Osteoblast (primary cell): ENCODE measurements at regions not wholly inside any gene's neighbourhood (a gene's known extent, or its start where the extent isn't known, plus 50 kb on each side); places are given as distances from the start of the nearest gene placed in this dataset.
A peak's percentile ranks its signal among the peaks of the same experiment; 100 is the strongest.

Source experiments
- DNase-seq: peaks from one replicate; pipeline ENCODE4 v3.0.0; 2011; ENCODE audit warnings: low spot score, mixed read lengths; ENCODE audit not compliant: insufficient read length; ENCODE audit errors: missing footprints
- H2AFZ ChIP-seq: 2 replicates; pipeline ENCODE4 v1.6.0; 2011; ENCODE audit warnings: mild to moderate bottlenecking, low read length
- H3K27ac ChIP-seq: 2 replicates; pipeline ENCODE4 v1.5.1; 2011; ENCODE audit warnings: mild to moderate bottlenecking, low read depth, low read length, moderate library complexity
- H3K27me3 ChIP-seq: 2 replicates; pipeline ENCODE4 v1.6.0; 2012; ENCODE audit warnings: mild to moderate bottlenecking, control low read depth, inconsistent platforms, low read length, moderate library complexity; ENCODE audit not compliant: insufficient read depth
- H3K36me3 ChIP-seq: 2 replicates; pipeline ENCODE4 v1.5.1; 2011; ENCODE audit warnings: mild to moderate bottlenecking, low read length, control low read depth, moderate library complexity; ENCODE audit not compliant: insufficient read depth
- H3K4me1 ChIP-seq: 2 replicates; pipeline ENCODE4 v1.5.1; 2011; ENCODE audit warnings: mild to moderate bottlenecking, low read length, control low read depth, moderate library complexity; ENCODE audit not compliant: insufficient read depth
- H3K4me2 ChIP-seq: 2 replicates; pipeline ENCODE4 v1.6.0; 2011; ENCODE audit warnings: mild to moderate bottlenecking, low read length; ENCODE audit not compliant: insufficient read depth
- H3K4me3 ChIP-seq: fragments of 200-600 bp; sonication (generic); 3 replicates; pipeline ENCODE4 v1.5.1; 2012; ENCODE audit warnings: mild to moderate bottlenecking, low read length, inconsistent platforms; ENCODE audit not compliant: insufficient read depth
- H3K79me2 ChIP-seq: 2 replicates; pipeline ENCODE4 v1.6.0; 2012; ENCODE audit warnings: mild to moderate bottlenecking, low read length, control low read depth, inconsistent platforms; ENCODE audit not compliant: insufficient read depth
- H3K9me3 ChIP-seq: 2 replicates; pipeline ENCODE4 v1.5.1; 2011; ENCODE audit warnings: low read depth, low read length, control low read depth
- H4K20me1 ChIP-seq: 2 replicates; pipeline ENCODE4 v1.6.0; 2012; ENCODE audit warnings: mild to moderate bottlenecking, low read length, control low read depth; ENCODE audit not compliant: insufficient read depth
- TF ChIP-seq, protein P1 (sequence below): IDR thresholded peaks from 2 replicates; pipeline ENCODE4 v1.5.1; 2011; ENCODE audit warnings: mild to moderate bottlenecking, low read depth, low read length, moderate library complexity; ENCODE audit errors: extremely low read depth

DNA sequence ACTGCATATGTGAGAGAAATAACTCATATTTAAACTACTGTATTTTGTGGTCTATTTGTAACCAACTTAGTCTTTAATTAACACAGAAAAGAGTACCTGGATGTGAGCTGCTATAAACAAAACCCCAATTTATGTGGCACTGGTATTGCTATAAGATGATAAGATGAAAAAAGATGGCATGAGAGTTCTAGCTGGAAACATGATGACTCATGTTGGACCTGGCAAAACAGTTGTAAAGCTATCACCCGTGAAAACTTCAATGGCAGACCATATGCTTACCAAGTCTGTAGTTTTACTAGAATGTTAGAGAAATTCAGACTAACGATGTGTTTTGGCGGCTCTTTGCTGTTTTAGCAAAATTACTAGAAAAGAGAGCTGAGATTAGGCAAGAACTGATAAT is 69.6 kb upstream of the PCDH9 start:
- peak overlapping the region; percentile 40 for H2AFZ ChIP-seq
- peak overlapping the region; percentile 47 for H3K4me3 ChIP-seq
- peak overlapping the region; percentile 64 for H3K4me2 ChIP-seq

DNA sequence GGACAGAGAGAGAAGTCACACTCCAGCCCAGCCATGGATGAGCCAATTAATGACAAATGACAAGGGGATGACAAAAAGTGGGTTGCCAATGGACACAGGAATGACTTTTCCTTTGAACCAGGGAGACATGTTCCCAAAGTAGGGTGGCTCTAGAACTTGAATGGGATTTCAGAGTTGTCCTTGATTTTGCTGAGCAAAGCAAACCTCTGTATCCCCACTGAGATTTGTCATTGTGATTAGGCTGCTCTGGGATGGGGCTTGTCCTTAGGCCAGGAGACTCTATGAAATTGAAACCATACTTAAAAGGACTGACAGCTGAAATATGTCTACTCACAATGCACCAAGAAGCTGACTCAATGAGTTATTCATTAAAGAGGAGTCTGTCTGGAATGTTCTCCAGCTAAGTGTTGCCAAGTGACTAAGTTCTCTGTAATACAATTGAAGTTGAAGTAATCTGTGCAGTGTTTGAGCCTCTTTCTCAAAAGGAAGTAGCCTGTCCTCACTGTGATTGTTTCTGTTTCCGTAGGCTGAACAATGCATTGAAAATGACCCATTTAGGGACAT is 69.0 kb upstream of the PCDH9 start:
- H4K20me1 ChIP-seq, result no peaks in the 10 kb centered on the region
- no peak for DNase-seq
- no peaks in the 10 kb centered on the region for H3K36me3 ChIP-seq
- H3K4me3 ChIP-seq, result peak overlapping the region; percentile 47
- TF ChIP-seq, protein P1, sequence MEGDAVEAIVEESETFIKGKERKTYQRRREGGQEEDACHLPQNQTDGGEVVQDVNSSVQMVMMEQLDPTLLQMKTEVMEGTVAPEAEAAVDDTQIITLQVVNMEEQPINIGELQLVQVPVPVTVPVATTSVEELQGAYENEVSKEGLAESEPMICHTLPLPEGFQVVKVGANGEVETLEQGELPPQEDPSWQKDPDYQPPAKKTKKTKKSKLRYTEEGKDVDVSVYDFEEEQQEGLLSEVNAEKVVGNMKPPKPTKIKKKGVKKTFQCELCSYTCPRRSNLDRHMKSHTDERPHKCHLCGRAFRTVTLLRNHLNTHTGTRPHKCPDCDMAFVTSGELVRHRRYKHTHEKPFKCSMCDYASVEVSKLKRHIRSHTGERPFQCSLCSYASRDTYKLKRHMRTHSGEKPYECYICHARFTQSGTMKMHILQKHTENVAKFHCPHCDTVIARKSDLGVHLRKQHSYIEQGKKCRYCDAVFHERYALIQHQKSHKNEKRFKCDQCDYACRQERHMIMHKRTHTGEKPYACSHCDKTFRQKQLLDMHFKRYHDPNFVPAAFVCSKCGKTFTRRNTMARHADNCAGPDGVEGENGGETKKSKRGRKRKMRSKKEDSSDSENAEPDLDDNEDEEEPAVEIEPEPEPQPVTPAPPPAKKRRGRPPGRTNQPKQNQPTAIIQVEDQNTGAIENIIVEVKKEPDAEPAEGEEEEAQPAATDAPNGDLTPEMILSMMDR, result no peak
- H2AFZ ChIP-seq, result peak overlapping the region; percentile 40
- H3K27me3 ChIP-seq, result no peaks in the 10 kb centered on the region
- no peaks in the 10 kb centered on the region for H3K79me2 ChIP-seq
- peaks cover 16% of the 10 kb centered on the region for H3K4me1 ChIP-seq
- H3K9me3 ChIP-seq, result no peaks in the 10 kb centered on the region
- peak overlapping the region; percentile 64 for H3K4me2 ChIP-seq
- H3K27ac ChIP-seq, result peak overlapping the region; percentile 62

More for the DNA sequence above, 69.6 kb upstream of the PCDH9 start:
- TF ChIP-seq, protein P1, result no peak
- Histone ChIP-seq H3K4me1 (peaks cover 16% of the 10 kb centered on the region), H4K20me1 (no peaks in the 10 kb centered on the region), H3K27me3 (no peaks in the 10 kb centered on the region), H3K9me3 (no peaks in the 10 kb centered on the region), H3K36me3 (no peaks in the 10 kb centered on the region), H3K79me2 (no peaks in the 10 kb centered on the region), H3K27ac (peak overlapping the region; percentile 62)
- DNase-seq, result peak; percentile 48

DNA sequence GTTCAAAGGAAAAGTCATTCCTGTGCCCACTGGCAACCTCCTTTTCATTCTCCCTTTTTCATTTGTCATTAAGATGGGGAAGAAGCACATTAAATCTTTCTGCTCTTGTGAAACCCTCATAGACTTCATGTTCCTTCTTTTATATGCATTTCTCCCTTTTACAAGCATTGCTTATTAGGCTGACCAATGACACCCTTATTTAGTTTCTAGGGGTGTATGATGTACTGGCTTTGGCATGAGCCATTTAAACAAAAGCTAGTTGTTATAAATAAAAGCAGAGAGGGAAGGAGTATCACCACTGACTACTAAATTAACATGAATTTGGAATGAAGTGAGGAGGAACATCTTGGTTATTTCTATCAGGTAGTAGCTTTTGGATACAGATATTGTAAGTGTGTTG is 68.2 kb upstream of the PCDH9 start:
- Histone ChIP-seq H3K4me2 (no peak overlapping the region), H3K9me3 (no peaks in the 10 kb centered on the region), H3K36me3 (no peaks in the 10 kb centered on the region), H3K4me3 (no peak overlapping the region), H4K20me1 (no peaks in the 10 kb centered on the region), H3K27me3 (no peaks in the 10 kb centered on the region), H3K27ac (no peak overlapping the region), H3K79me2 (no peaks in the 10 kb centered on the region), H2AFZ (peak overlapping the region; percentile 32), H3K4me1 (peaks cover 16% of the 10 kb centered on the region)
- DNase-seq, result no peak
- TF ChIP-seq, protein P1, result no peak

- Histone ChIP-seq H3K27me3 (no peaks in the 10 kb centered on the region), H3K79me2 (no peaks in the 10 kb centered on the region), H4K20me1 (no peaks in the 10 kb centered on the region), H3K36me3 (no peaks in the 10 kb centered on the region), H3K9me3 (no peaks in the 10 kb centered on the region), H3K4me3 (no peak overlapping the region), H3K27ac (no peak overlapping the region), H2AFZ (no peak overlapping the region), H3K4me2 (no peak overlapping the region), H3K4me1 (peaks cover 16% of the 10 kb centered on the region)
- no peak for DNase-seq
- TF ChIP-seq, protein P1, result no peak
Observed at GRCh38 chr13:67296511-67296910, 66.4 kb upstream of the PCDH9 start.
